H9 (cell line): ENCODE measurements at regions not wholly inside any gene's neighbourhood (a gene's known extent, or its start where the extent isn't known, plus 50 kb on each side); places are given as distances from the start of the nearest gene placed in this dataset.

Experiments used
- DNase-seq: peaks from one replicate; pipeline ENCODE4 v3.0.0-alpha.2; 2017
- H2AFZ ChIP-seq: one replicate; pipeline ENCODE4 v1.6.1; 2013; ENCODE audit warnings: mild to moderate bottlenecking, low read length, control low read depth, moderate library complexity
- H2AK5ac ChIP-seq: 2 replicates; pipeline ENCODE4 v1.6.1; 2013; ENCODE audit warnings: low read length, control low read depth, mixed read lengths; ENCODE audit not compliant: insufficient read length
- H2BK120ac ChIP-seq: one replicate; pipeline ENCODE4 v1.6.1; 2013; ENCODE audit warnings: low read depth, mild to moderate bottlenecking, low read length, control low read depth, inconsistent platforms; ENCODE audit not compliant: poor library complexity, severe bottlenecking
- H2BK12ac ChIP-seq: 2 replicates; pipeline ENCODE4 v1.6.1; 2013; ENCODE audit warnings: low read length, control low read depth, mixed read lengths, low read depth; ENCODE audit not compliant: insufficient read length
- H2BK15ac ChIP-seq: 2 replicates; pipeline ENCODE4 v1.6.1; 2013; ENCODE audit warnings: low read depth, low read length, control low read depth
- H2BK20ac ChIP-seq: one replicate; pipeline ENCODE4 v1.6.1; 2013; ENCODE audit warnings: low read depth, mild to moderate bottlenecking, low read length, control low read depth, inconsistent platforms; ENCODE audit not compliant: poor library complexity, severe bottlenecking
- H2BK5ac ChIP-seq: 2 replicates; pipeline ENCODE4 v1.6.1; 2013; ENCODE audit warnings: low read length, control low read depth, mixed read lengths; ENCODE audit not compliant: insufficient read length
- H3K14ac ChIP-seq: 2 replicates; pipeline ENCODE4 v1.6.1; 2013; ENCODE audit warnings: low read length, control low read depth; ENCODE audit not compliant: insufficient read depth
- H3K18ac ChIP-seq: 2 replicates; pipeline ENCODE4 v1.6.1; 2013; ENCODE audit warnings: low read depth, mild to moderate bottlenecking, mixed read lengths, low read length, control low read depth; ENCODE audit not compliant: insufficient read length
- H3K23ac ChIP-seq: 2 replicates; pipeline ENCODE4 v1.6.1; 2013; ENCODE audit warnings: low read length, control low read depth, mixed read lengths, low read depth; ENCODE audit not compliant: insufficient read length
- H3K23me2 ChIP-seq: 2 replicates; pipeline ENCODE4 v1.6.1; 2013; ENCODE audit warnings: low read depth, mild to moderate bottlenecking, mixed read lengths, low read length, control low read depth; ENCODE audit not compliant: insufficient read length, poor library complexity, severe bottlenecking
- H3K27ac ChIP-seq: 2 replicates; pipeline ENCODE4 v1.5.1; 2013; ENCODE audit warnings: low read length, control low read depth, mixed read lengths, low read depth; ENCODE audit not compliant: insufficient read length
- H3K27me3 ChIP-seq: 2 replicates; pipeline ENCODE4 v1.6.1; 2013; ENCODE audit warnings: low read length, control low read depth, inconsistent platforms; ENCODE audit not compliant: insufficient read depth
- H3K4ac ChIP-seq: 2 replicates; pipeline ENCODE4 v1.6.1; 2013; ENCODE audit warnings: low read depth, mild to moderate bottlenecking, control low read depth, inconsistent platforms, low read length, moderate library complexity
- H3K4me1 ChIP-seq: 2 replicates; pipeline ENCODE4 v1.6.1; 2013; ENCODE audit warnings: low read length, control low read depth, inconsistent platforms; ENCODE audit not compliant: insufficient read depth
- H3K4me2 ChIP-seq: 2 replicates; pipeline ENCODE4 v1.6.1; 2013; ENCODE audit warnings: low read length, control low read depth, mixed read lengths; ENCODE audit not compliant: insufficient read length, insufficient read depth
- H3K56ac ChIP-seq: 2 replicates; pipeline ENCODE4 v1.6.1; 2013; ENCODE audit warnings: low read depth, mild to moderate bottlenecking, mixed read lengths, low read length, control low read depth; ENCODE audit not compliant: insufficient read length
- H3K79me1 ChIP-seq: 2 replicates; pipeline ENCODE4 v1.6.1; 2013; ENCODE audit warnings: low read depth, mild to moderate bottlenecking, moderate library complexity, low read length, control low read depth, inconsistent platforms; ENCODE audit not compliant: insufficient read depth, poor library complexity, severe bottlenecking
- H3K79me2 ChIP-seq: 2 replicates; pipeline ENCODE4 v1.6.1; 2013; ENCODE audit warnings: low read length, control low read depth, inconsistent platforms; ENCODE audit not compliant: insufficient read depth
- H3K9ac ChIP-seq: 2 replicates; pipeline ENCODE4 v1.6.1; 2013; ENCODE audit warnings: low read length, control low read depth, mixed read lengths; ENCODE audit not compliant: insufficient read length; ENCODE audit errors: extremely low read depth
- H3K9me3 ChIP-seq: one replicate; pipeline ENCODE4 v1.6.1; 2013; ENCODE audit warnings: low read depth, low read length, inconsistent platforms; ENCODE audit not compliant: control insufficient read depth
- H3T11ph ChIP-seq: one replicate; pipeline ENCODE4 v1.6.1; 2013; ENCODE audit warnings: mild to moderate bottlenecking, low read length, control low read depth, inconsistent platforms
- H4K20me1 ChIP-seq: one replicate; pipeline ENCODE4 v1.6.1; 2013; ENCODE audit not compliant: control insufficient read depth, insufficient read length, insufficient read depth
- H4K5ac ChIP-seq: 2 replicates; pipeline ENCODE4 v1.6.1; 2013; ENCODE audit warnings: low read depth, mild to moderate bottlenecking, mixed read lengths, low read length, control low read depth; ENCODE audit not compliant: insufficient read length
- H4K8ac ChIP-seq: replicated peaks from 2 replicates; pipeline ENCODE4 v1.6.1; 2013; ENCODE audit warnings: low read length, control low read depth, mixed read lengths, low read depth; ENCODE audit not compliant: insufficient read length
- H4K91ac ChIP-seq: 2 replicates; pipeline ENCODE4 v1.6.1; 2013; ENCODE audit warnings: low read depth, mild to moderate bottlenecking, moderate library complexity, mixed read lengths, low read length, control low read depth; ENCODE audit not compliant: insufficient read length
- H3K27ac Mint-ChIP-seq, 3 experiments: 2 replicates in 2 of 3; 3 replicates in 1 of 3; pipeline ENCODE4 v1.8.0; 2020 to 2021; ENCODE audit warnings: mixed read lengths in 3 of 3, mild to moderate bottlenecking in 1 of 3, moderate library complexity in 1 of 3
- H3K27me3 Mint-ChIP-seq: 2 replicates; pipeline ENCODE4 v1.8.0; 2021; ENCODE audit warnings: low read depth, mild to moderate bottlenecking, moderate library complexity, mixed read lengths
- H3K36me3 Mint-ChIP-seq, 3 experiments: 2 replicates in 2 of 3; 3 replicates in 1 of 3; pipeline ENCODE4 v1.8.0; 2020 to 2021; ENCODE audit warnings: low read depth in 3 of 3, mixed read lengths in 3 of 3; ENCODE audit not compliant: insufficient read depth in 1 of 3
- H3K4me1 Mint-ChIP-seq, 2 experiments: 2 replicates each; pipeline ENCODE4 v1.8.0; 2020; ENCODE audit warnings: mixed read lengths in 2 of 2
- H3K4me3 Mint-ChIP-seq, 2 experiments: 2 replicates in 1 of 2; 3 replicates in 1 of 2; pipeline ENCODE4 v1.8.0; 2020 to 2021; ENCODE audit warnings: mild to moderate bottlenecking in 2 of 2, mixed read lengths in 2 of 2, moderate library complexity in 1 of 2
- H3K9me3 Mint-ChIP-seq, 2 experiments: 2 replicates in 1 of 2; 3 replicates in 1 of 2; pipeline ENCODE4 v1.8.0; 2020; ENCODE audit warnings: mild to moderate bottlenecking in 2 of 2, mixed read lengths in 2 of 2, moderate library complexity in 1 of 2
- WGBS: extraction: QIAGEN DNeasy Blood & Tissue Kit; methylation state at CpG from one replicate; pipeline ENCODE4 v1.1.7; 2013; ENCODE audit warnings: missing lambda C conversion rate, low lambda C conversion rate, mixed read lengths; ENCODE audit not compliant: insufficient read length; ENCODE audit errors: extremely low coverage; 5-methylcytosine and 5-hydroxymethylcytosine counted together
- TF ChIP-seq, protein P1 (sequence below): fragments of 200-600 bp; sonication (generic); conservative IDR thresholded peaks from 3 replicates; pipeline ENCODE4 v1.8.0; 2021; ENCODE audit warnings: antibody characterized with exemption, mild to moderate bottlenecking

DNA sequence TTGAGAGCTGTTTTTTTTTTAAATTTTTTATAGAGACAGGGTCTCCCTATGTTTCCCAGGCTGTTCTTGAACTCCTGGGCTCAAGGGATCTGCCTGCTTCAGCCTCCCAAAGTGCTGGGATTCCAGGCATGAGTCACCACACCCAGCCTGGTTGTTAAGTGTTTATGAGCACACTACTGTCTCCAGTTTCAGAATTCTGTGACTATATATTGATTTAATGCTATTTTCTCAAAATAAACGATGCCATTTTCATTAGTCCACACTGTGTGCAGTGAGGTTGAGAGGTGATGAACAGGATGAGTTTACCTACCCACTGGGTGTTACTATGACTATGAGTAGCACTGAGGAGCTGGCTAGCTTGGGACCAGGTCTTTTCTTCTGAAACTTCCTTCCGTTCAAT lies 110.9 kb upstream of the FAM180A start:
- H3K9me3 Mint-ChIP-seq, result peaks cover 2 to 22% of the 10 kb centered on the region in 2 experiments; a peak in 4 of 5 replicates
- no peak overlapping the region for H3K27ac Mint-ChIP-seq
- WGBS, result no CpG with 5 or more reads among the region's 2 CpGs
- TF ChIP-seq, protein P1, sequence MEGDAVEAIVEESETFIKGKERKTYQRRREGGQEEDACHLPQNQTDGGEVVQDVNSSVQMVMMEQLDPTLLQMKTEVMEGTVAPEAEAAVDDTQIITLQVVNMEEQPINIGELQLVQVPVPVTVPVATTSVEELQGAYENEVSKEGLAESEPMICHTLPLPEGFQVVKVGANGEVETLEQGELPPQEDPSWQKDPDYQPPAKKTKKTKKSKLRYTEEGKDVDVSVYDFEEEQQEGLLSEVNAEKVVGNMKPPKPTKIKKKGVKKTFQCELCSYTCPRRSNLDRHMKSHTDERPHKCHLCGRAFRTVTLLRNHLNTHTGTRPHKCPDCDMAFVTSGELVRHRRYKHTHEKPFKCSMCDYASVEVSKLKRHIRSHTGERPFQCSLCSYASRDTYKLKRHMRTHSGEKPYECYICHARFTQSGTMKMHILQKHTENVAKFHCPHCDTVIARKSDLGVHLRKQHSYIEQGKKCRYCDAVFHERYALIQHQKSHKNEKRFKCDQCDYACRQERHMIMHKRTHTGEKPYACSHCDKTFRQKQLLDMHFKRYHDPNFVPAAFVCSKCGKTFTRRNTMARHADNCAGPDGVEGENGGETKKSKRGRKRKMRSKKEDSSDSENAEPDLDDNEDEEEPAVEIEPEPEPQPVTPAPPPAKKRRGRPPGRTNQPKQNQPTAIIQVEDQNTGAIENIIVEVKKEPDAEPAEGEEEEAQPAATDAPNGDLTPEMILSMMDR, result no peak
- H3K4me3 Mint-ChIP-seq, result no peak overlapping the region
- peaks cover 0 to 10% (median 6%) of the 10 kb centered on the region in 3 experiments; a peak in 4 of 7 replicates for H3K36me3 Mint-ChIP-seq
- no peaks in the 10 kb centered on the region for H4K20me1 ChIP-seq
- H3T11ph ChIP-seq, result no peak overlapping the region
- H3K4me2 ChIP-seq, result no peak overlapping the region
- H2AFZ ChIP-seq, result no peak overlapping the region
- no peaks in the 10 kb centered on the region for H3K79me2 ChIP-seq
- H3K4me1 ChIP-seq, result peaks cover 4% of the 10 kb centered on the region; the same call in 1 of the 2 replicates
- H2BK120ac ChIP-seq, result no peak overlapping the region
- H3K14ac ChIP-seq, result no peak overlapping the region
- no peak overlapping the region for H3K23ac ChIP-seq
- no peak overlapping the region for H3K4ac ChIP-seq
- no peak overlapping the region for H4K8ac ChIP-seq
- H2BK5ac ChIP-seq, result no peak overlapping the region
- H3K9me3 ChIP-seq, result no peaks in the 10 kb centered on the region
- H3K27me3 ChIP-seq, result no peaks in the 10 kb centered on the region
- H3K18ac ChIP-seq, result no peak overlapping the region
- H3K56ac ChIP-seq, result no peak overlapping the region
- H2BK15ac ChIP-seq, result no peak overlapping the region
- H3K79me1 ChIP-seq, result no peaks in the 10 kb centered on the region
- H2BK12ac ChIP-seq, result no peak overlapping the region
- H3K23me2 ChIP-seq, result no peaks in the 10 kb centered on the region
- no peak overlapping the region for H3K9ac ChIP-seq
- peaks cover 16 to 17% of the 10 kb centered on the region in 2 experiments for H3K4me1 Mint-ChIP-seq
- no peak overlapping the region for H3K27ac ChIP-seq
- no peaks in the 10 kb centered on the region; the same call in 1 of the 2 replicates for H3K27me3 Mint-ChIP-seq
- H4K5ac ChIP-seq, result no peak overlapping the region
- no peak overlapping the region for H2BK20ac ChIP-seq
- H4K91ac ChIP-seq, result no peak overlapping the region
- no peak for DNase-seq
- no peak overlapping the region for H2AK5ac ChIP-seq
